GM19193 (cell line): ENCODE measurements at regions not wholly inside any gene's neighbourhood (a gene's known extent, or its start where the extent isn't known, plus 50 kb on each side); places are given as distances from the start of the nearest gene placed in this dataset.

Source experiments
- POLR2A ChIP-seq: IDR thresholded peaks from 4 replicates; pipeline ENCODE4 v1.6.1; 2011; ENCODE audit not compliant: insufficient read depth, insufficient read length; ENCODE audit errors: extremely low read depth

GRCh38 chr4:75168548-75168947 is 235.6 kb downstream of the PARM1 start:
- no peak for TF ChIP-seq POLR2A

DNA sequence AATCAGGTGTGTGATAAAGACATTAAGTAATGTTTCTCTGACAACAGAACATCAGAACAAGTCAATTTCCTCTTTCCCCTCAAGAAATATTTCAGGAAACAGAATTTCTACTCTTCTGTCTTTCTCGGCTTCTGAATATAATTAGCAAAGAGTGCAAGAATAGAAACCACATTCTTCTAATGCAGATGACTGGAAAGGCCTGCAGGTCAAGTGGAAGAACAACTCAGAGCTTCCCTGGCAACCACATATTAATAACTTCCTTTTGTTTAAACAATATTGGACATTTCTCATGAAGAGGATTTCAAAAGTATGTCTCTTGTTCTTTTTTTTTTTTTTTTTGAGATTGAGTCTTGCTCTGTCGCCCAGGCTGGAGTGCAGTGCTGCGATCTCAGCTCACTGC is 225.5 kb downstream of the PARM1 start:
- TF ChIP-seq POLR2A = no peak

GRCh38 chr4:75154994-75155393 is 222.1 kb downstream of the PARM1 start:
- TF ChIP-seq POLR2A = no peak

DNA sequence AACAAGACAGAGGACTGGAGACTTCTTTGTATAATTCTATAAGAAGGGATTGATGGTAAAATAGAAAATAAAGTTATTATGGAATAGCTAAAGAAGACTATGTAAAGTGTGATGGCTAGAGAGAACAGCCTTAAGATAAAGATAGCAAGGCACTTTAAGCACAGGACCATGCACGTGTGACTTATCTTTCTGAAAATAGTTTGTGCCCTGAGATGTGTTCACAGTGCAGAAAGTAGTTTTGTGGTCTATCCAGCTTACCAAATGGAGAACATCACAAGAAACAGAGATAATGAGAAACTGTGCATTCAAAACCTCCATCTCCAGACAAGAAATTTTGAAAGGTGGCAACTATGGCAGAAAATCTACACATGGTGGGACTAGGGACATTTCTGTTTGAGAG is 213.3 kb downstream of the PARM1 start:
- no peak for TF ChIP-seq POLR2A

- no peak for TF ChIP-seq POLR2A
Observed at GRCh38 chr4:75144475-75144874, 211.6 kb downstream of the PARM1 start.

DNA sequence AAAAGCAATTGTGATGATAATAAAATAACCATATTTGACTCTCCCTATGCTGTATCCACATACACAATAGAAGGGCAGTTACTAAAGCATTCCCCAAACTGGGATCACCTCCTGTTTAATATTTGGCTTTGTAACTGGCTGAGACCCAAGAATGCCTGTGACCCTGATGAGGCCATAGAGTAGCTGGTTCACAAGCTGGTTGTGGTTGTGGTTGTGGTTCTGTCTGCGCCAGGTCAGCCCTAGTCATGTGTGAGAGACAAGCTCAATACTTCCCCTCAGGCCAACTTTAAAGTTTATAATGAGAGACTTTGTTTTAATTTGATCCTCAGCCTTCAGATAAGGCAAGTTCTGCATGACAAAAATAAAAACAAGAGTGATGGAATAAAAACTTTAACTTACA is 209.9 kb downstream of the PARM1 start:
- TF ChIP-seq POLR2A = no peak

GRCh38 chr4:75142382-75142781 is 209.5 kb downstream of the PARM1 start:
- TF ChIP-seq POLR2A = no peak

- no peak for TF ChIP-seq POLR2A
Observed at GRCh38 chr4:75141162-75141561, 208.2 kb downstream of the PARM1 start.

GRCh38 chr4:75137302-75137701 is 204.4 kb downstream of the PARM1 start:
- TF ChIP-seq POLR2A = no peak

GRCh38 chr4:75135068-75135825 is 202.3 kb downstream of the PARM1 start:
- no peak for TF ChIP-seq POLR2A

- no peak for TF ChIP-seq POLR2A
Observed at GRCh38 chr4:75126058-75126457, 193.1 kb downstream of the PARM1 start.

- no peak for TF ChIP-seq POLR2A
Observed at GRCh38 chr4:75122424-75123014, 189.6 kb downstream of the PARM1 start.

- TF ChIP-seq POLR2A = no peak
Observed at GRCh38 chr4:75118739-75119138, 185.8 kb downstream of the PARM1 start.

- TF ChIP-seq POLR2A = no peak
Observed at GRCh38 chr4:75110061-75110460, 177.1 kb downstream of the PARM1 start.

- TF ChIP-seq POLR2A = no peak
Observed at GRCh38 chr4:75107755-75108612, 175.1 kb downstream of the PARM1 start.

DNA sequence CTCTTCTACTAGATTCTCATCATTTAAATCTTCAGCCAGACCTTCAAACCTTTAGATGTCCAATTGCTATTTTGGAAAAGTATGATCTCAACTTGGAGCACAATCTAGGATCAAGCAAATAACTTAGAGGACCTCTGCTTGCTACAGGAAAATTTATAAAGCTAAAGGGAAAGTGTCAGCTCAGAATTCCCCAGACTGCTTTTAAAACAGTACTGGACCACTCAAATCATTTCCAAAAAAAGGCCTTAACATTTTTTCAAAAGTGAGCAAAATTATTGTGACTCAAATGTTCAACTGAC is 169.8 kb downstream of the PARM1 start:
- TF ChIP-seq POLR2A = no peak
